ENCODE measurements at regions not wholly inside any gene's neighbourhood (a gene's known extent, or its start where the extent isn't known, plus 50 kb on each side); places are given as distances from the start of the nearest gene placed in this dataset.

- H3K27me3 ChIP-seq (ENCODE audit: control insufficient read depth, insufficient read depth, low read length), result peaks cover 22% of the 10 kb centered on the region
These were observed 170.6 kb upstream of the S100G start for GRCh38 chrX:16479206-16479869.

GRCh38 chrX:16480049-16480448, 169.9 kb upstream of the S100G start:
- no CpG with 5 or more reads among the region's 4 CpGs for WGBS (ENCODE audit: insufficient coverage)

More at GRCh38 chrX:16479206-16479869, 170.6 kb upstream of the S100G start:
- Histone ChIP-seq H3K27ac (ENCODE audit: low read length) (no peak overlapping the region), H3K9me3 (replicated peaks; ENCODE audit: control insufficient read depth, low read depth, low read length) (no peaks in the 10 kb centered on the region), H3K36me3 (ENCODE audit: control insufficient read depth, insufficient read depth, low read length) (no peaks in the 10 kb centered on the region), H3K4me1 (ENCODE audit: control insufficient read depth, insufficient read depth, low read length) (no peaks in the 10 kb centered on the region), H3K4me3 (ENCODE audit: low read length) (no peak overlapping the region)
- DNase-seq, result no peak
- WGBS (ENCODE audit: insufficient coverage), result 79% methylated on average over 2 of the region's 5 CpGs

GRCh38 chrX:16484338-16484737, 165.6 kb upstream of the S100G start:
- DNase-seq, result peak; percentile 15

More at GRCh38 chrX:16480049-16480448, 169.9 kb upstream of the S100G start:
- Histone ChIP-seq H3K27me3 (ENCODE audit: control insufficient read depth, insufficient read depth, low read length) (peaks cover 16% of the 10 kb centered on the region), H3K4me1 (ENCODE audit: control insufficient read depth, insufficient read depth, low read length) (no peaks in the 10 kb centered on the region), H3K27ac (ENCODE audit: low read length) (no peak overlapping the region), H3K9me3 (replicated peaks; ENCODE audit: control insufficient read depth, low read depth, low read length) (no peaks in the 10 kb centered on the region), H3K36me3 (ENCODE audit: control insufficient read depth, insufficient read depth, low read length) (no peaks in the 10 kb centered on the region), H3K4me3 (ENCODE audit: low read length) (no peak overlapping the region)
- no peak for DNase-seq

GRCh38 chrX:16487620-16488385, 162.2 kb upstream of the S100G start:
- DNase-seq, result no peak
- no peaks in the 10 kb centered on the region for H3K4me1 ChIP-seq (ENCODE audit: control insufficient read depth, insufficient read depth, low read length)
- H3K27me3 ChIP-seq (ENCODE audit: control insufficient read depth, insufficient read depth, low read length), result peaks cover 9% of the 10 kb centered on the region
- no peaks in the 10 kb centered on the region for H3K9me3 ChIP-seq (replicated peaks; ENCODE audit: control insufficient read depth, low read depth, low read length)
- no peak overlapping the region for H3K27ac ChIP-seq (ENCODE audit: low read length)
- WGBS (ENCODE audit: insufficient coverage), result no CpG with 5 or more reads among the region's 2 CpGs
- no peak overlapping the region for H3K4me3 ChIP-seq (ENCODE audit: low read length)
- H3K36me3 ChIP-seq (ENCODE audit: control insufficient read depth, insufficient read depth, low read length), result no peaks in the 10 kb centered on the region

More at GRCh38 chrX:16484338-16484737, 165.6 kb upstream of the S100G start:
- no peaks in the 10 kb centered on the region for H3K9me3 ChIP-seq (replicated peaks; ENCODE audit: control insufficient read depth, low read depth, low read length)
- no peaks in the 10 kb centered on the region for H3K36me3 ChIP-seq (ENCODE audit: control insufficient read depth, insufficient read depth, low read length)
- no peak overlapping the region for H3K27ac ChIP-seq (ENCODE audit: low read length)
- peaks cover 19% of the 10 kb centered on the region for H3K27me3 ChIP-seq (ENCODE audit: control insufficient read depth, insufficient read depth, low read length)
- H3K4me1 ChIP-seq (ENCODE audit: control insufficient read depth, insufficient read depth, low read length), result no peaks in the 10 kb centered on the region
- H3K4me3 ChIP-seq (ENCODE audit: low read length), result no peak overlapping the region

- Histone ChIP-seq H3K4me1 (ENCODE audit: control insufficient read depth, insufficient read depth, low read length) (no peaks in the 10 kb centered on the region), H3K9me3 (replicated peaks; ENCODE audit: control insufficient read depth, low read depth, low read length) (no peaks in the 10 kb centered on the region), H3K36me3 (ENCODE audit: control insufficient read depth, insufficient read depth, low read length) (no peaks in the 10 kb centered on the region), H3K4me3 (ENCODE audit: low read length) (no peak overlapping the region), H3K27me3 (ENCODE audit: control insufficient read depth, insufficient read depth, low read length) (peaks cover 8% of the 10 kb centered on the region), H3K27ac (ENCODE audit: low read length) (no peak overlapping the region)
- no CpG with 5 or more reads among the region's 3 CpGs for whole genome bisulfite sequencing (ENCODE audit: insufficient coverage)
- DNase-seq, result no peak
These were observed 161.0 kb upstream of the S100G start for GRCh38 chrX:16488959-16489358.

GRCh38 chrX:16491461-16491860, 158.5 kb upstream of the S100G start:
- H3K4me1 ChIP-seq (ENCODE audit: control insufficient read depth, insufficient read depth, low read length), result no peaks in the 10 kb centered on the region
- no peak for DNase-seq
- H3K36me3 ChIP-seq (ENCODE audit: control insufficient read depth, insufficient read depth, low read length), result no peaks in the 10 kb centered on the region
- H3K4me3 ChIP-seq (ENCODE audit: low read length), result no peak overlapping the region
- WGBS (ENCODE audit: insufficient coverage), result no CpG with 5 or more reads among the region's 1 CpG
- no peak overlapping the region for H3K27ac ChIP-seq (ENCODE audit: low read length)
- no peaks in the 10 kb centered on the region for H3K9me3 ChIP-seq (replicated peaks; ENCODE audit: control insufficient read depth, low read depth, low read length)
- peaks cover 10% of the 10 kb centered on the region for H3K27me3 ChIP-seq (ENCODE audit: control insufficient read depth, insufficient read depth, low read length)

GRCh38 chrX:16496175-16496574, 153.8 kb upstream of the S100G start:
- Histone ChIP-seq H3K4me1 (ENCODE audit: control insufficient read depth, insufficient read depth, low read length) (no peaks in the 10 kb centered on the region), H3K9me3 (replicated peaks; ENCODE audit: control insufficient read depth, low read depth, low read length) (no peaks in the 10 kb centered on the region), H3K36me3 (ENCODE audit: control insufficient read depth, insufficient read depth, low read length) (no peaks in the 10 kb centered on the region), H3K27me3 (ENCODE audit: control insufficient read depth, insufficient read depth, low read length) (peaks cover 3% of the 10 kb centered on the region), H3K4me3 (ENCODE audit: low read length) (no peak overlapping the region), H3K27ac (ENCODE audit: low read length) (no peak overlapping the region)
- DNase-seq, result no peak
- WGBS (ENCODE audit: insufficient coverage), result 40% methylated on average over 1 of the region's 3 CpGs

- no peaks in the 10 kb centered on the region for H3K4me1 ChIP-seq (ENCODE audit: control insufficient read depth, insufficient read depth, low read length)
- no peaks in the 10 kb centered on the region for H3K9me3 ChIP-seq (replicated peaks; ENCODE audit: control insufficient read depth, low read depth, low read length)
- 72% methylated on average over 7 of the region's 11 CpGs for WGBS (ENCODE audit: insufficient coverage)
- DNase-seq, result peak; percentile 16
- no peak overlapping the region for H3K27ac ChIP-seq (ENCODE audit: low read length)
- H3K36me3 ChIP-seq (ENCODE audit: control insufficient read depth, insufficient read depth, low read length), result no peaks in the 10 kb centered on the region
- H3K4me3 ChIP-seq (ENCODE audit: low read length), result no peak overlapping the region
- H3K27me3 ChIP-seq (ENCODE audit: control insufficient read depth, insufficient read depth, low read length), result peaks cover 31% of the 10 kb centered on the region
These were observed 137.9 kb upstream of the S100G start for GRCh38 chrX:16511796-16512776.

GRCh38 chrX:16516232-16516876, 133.6 kb upstream of the S100G start:
- Histone ChIP-seq H3K27ac (ENCODE audit: low read length) (no peak overlapping the region), H3K9me3 (replicated peaks; ENCODE audit: control insufficient read depth, low read depth, low read length) (no peaks in the 10 kb centered on the region), H3K4me3 (ENCODE audit: low read length) (no peak overlapping the region), H3K27me3 (ENCODE audit: control insufficient read depth, insufficient read depth, low read length) (peaks cover 28% of the 10 kb centered on the region), H3K36me3 (ENCODE audit: control insufficient read depth, insufficient read depth, low read length) (no peaks in the 10 kb centered on the region), H3K4me1 (ENCODE audit: control insufficient read depth, insufficient read depth, low read length) (no peaks in the 10 kb centered on the region)
- WGBS (ENCODE audit: insufficient coverage), result 67% methylated on average over 1 of the region's 3 CpGs
- no peak for DNase-seq

Measured in muscle of leg (tissue), 3 donors.